HCT116 (cell line): ENCODE measurements at regions not wholly inside any gene's neighbourhood (a gene's known extent, or its start where the extent isn't known, plus 50 kb on each side); places are given as distances from the start of the nearest gene placed in this dataset.

Experiments
- ATAC-seq: fragments of 200-7000 bp; cut with Tn5 transposase; 2 replicates; pipeline ENCODE4 v1.9.1; 2020; ENCODE audit warnings: mild to moderate bottlenecking, moderate library complexity
- BruUV-seq: library from RNA; stranded (reverse); fragments of 400-500 nt; replicated peaks from 2 replicates; lab custom pipeline; 2021; lab: Mats Ljungman, UMichigan
- CTCF ChIA-PET: fragments of 300-600 bp; sonication (Branson Sonifier 250); formaldehyde crosslinking; loops from one replicate; lab custom pipeline; 2021; ENCODE audit warnings: antibody characterized with exemption; lab: Charles Lee
- POLR2A ChIA-PET: fragments of 300-600, 350-600 bp; sonication (Branson Sonifier 250); formaldehyde crosslinking; loops from one replicate; lab custom pipeline; 2021; ENCODE audit warnings: antibody characterized with exemption; lab: Charles Lee
- RAD21 ChIA-PET, 2 experiments: fragments of 300-600 bp; sonication (Branson Sonifier 250); formaldehyde crosslinking; loops; one replicate each; lab custom pipeline; 2023; ENCODE audit warnings: low total read pairs in 2 of 2; ENCODE audit not compliant: uncharacterized antibody in 2 of 2, unreplicated experiment in 2 of 2, low non-redundant PET in 1 of 2; lab: Charles Lee
- DNase-seq: peaks from one replicate; pipeline ENCODE4 v3.0.0-alpha.2; 2010; ENCODE audit warnings: low read depth, low spot score
- H2AFZ ChIP-seq: fragments of 200-600 bp; shearing (Covaris generic), sonication (generic); 2 replicates; pipeline ENCODE4 v1.6.1; 2017; ENCODE audit warnings: low read depth, mixed run types, mixed read lengths, antibody characterized with exemption, low read length; ENCODE audit not compliant: poor library complexity, severe bottlenecking
- H3K27ac ChIP-seq: 2 replicates; pipeline ENCODE4 v1.5.1; 2012; ENCODE audit warnings: low read depth, low read length
- H3K27me3 ChIP-seq: fragments of 200-600 bp; sonication (generic); 2 replicates; pipeline ENCODE4 v1.6.1; 2016; ENCODE audit warnings: mixed run types, low read length, mixed read lengths; ENCODE audit not compliant: insufficient read depth
- H3K36me3 ChIP-seq, 2 experiments: fragments of 200-500 bp in 1 of 2; fragments of 200-600 bp in 1 of 2; sonication (Bioruptor generic) in 1 of 2; sonication (generic) in 1 of 2; 2 replicates each; pipeline versions ENCODE4 v1.5.1 to v1.6.1; 2014 to 2016; ENCODE audit warnings: low read length in 2 of 2, inconsistent platforms in 1 of 2, mixed read lengths in 1 of 2, mixed run types in 1 of 2; ENCODE audit not compliant: insufficient read depth in 2 of 2, control insufficient read depth in 1 of 2
- H3K4me1 ChIP-seq, 2 experiments: fragments of 200-600 bp in 1 of 2; sonication (generic) in 1 of 2; 2 replicates each; pipeline versions ENCODE4 v1.5.1 to v1.6.1; 2012 to 2017; ENCODE audit warnings: low read length in 2 of 2, inconsistent platforms in 1 of 2, mild to moderate bottlenecking in 1 of 2, mixed read lengths in 1 of 2, mixed run types in 1 of 2, moderate library complexity in 1 of 2; ENCODE audit not compliant: insufficient read depth in 2 of 2, control insufficient read depth in 1 of 2
- H3K4me2 ChIP-seq: fragments of 200-600 bp; sonication (generic); 2 replicates; pipeline ENCODE4 v1.6.1; 2017; ENCODE audit warnings: mixed run types, low read length, mixed read lengths
- H3K4me3 ChIP-seq, 2 experiments: fragments of 200-600 bp in 1 of 2; sonication (generic) in 1 of 2; replicated peaks in 1 of 2; 2 replicates each; pipeline ENCODE4 v1.5.1; 2011 to 2016; ENCODE audit warnings: low read length in 2 of 2, control low read depth in 1 of 2, low read depth in 1 of 2, mild to moderate bottlenecking in 1 of 2, mixed read lengths in 1 of 2, mixed run types in 1 of 2
- H3K79me2 ChIP-seq: fragments of 200-600 bp; sonication (generic); 2 replicates; pipeline ENCODE4 v1.6.1; 2017; ENCODE audit warnings: mild to moderate bottlenecking, mixed run types, low read length, moderate library complexity, mixed read lengths; ENCODE audit not compliant: insufficient read depth
- H3K9ac ChIP-seq: fragments of 200-600 bp; sonication (generic); 2 replicates; pipeline ENCODE4 v1.6.1; 2016; ENCODE audit warnings: low read length, mixed read lengths
- H3K9me2 ChIP-seq: fragments of 200-600 bp; sonication (generic), shearing (Covaris generic); 2 replicates; pipeline ENCODE4 v1.6.1; 2017; ENCODE audit warnings: mixed run types, mild to moderate bottlenecking, moderate library complexity; ENCODE audit not compliant: insufficient read depth
- H3K9me3 ChIP-seq, 2 experiments: fragments of 200-500 bp in 1 of 2; fragments of 200-600 bp in 1 of 2; sonication (Bioruptor generic) in 1 of 2; sonication (generic) in 1 of 2; 2 replicates each; pipeline ENCODE4 v1.6.1; 2014 to 2017; ENCODE audit warnings: low read length in 2 of 2, mixed read lengths in 2 of 2, inconsistent platforms in 1 of 2, low read depth in 1 of 2, mild to moderate bottlenecking in 1 of 2, mixed run types in 1 of 2, moderate library complexity in 1 of 2; ENCODE audit not compliant: control insufficient read depth in 1 of 2, insufficient read depth in 1 of 2
- H4K20me1 ChIP-seq: fragments of 200-600 bp; sonication (generic), shearing (Covaris generic); 2 replicates; pipeline ENCODE4 v1.6.1; 2017; ENCODE audit warnings: mixed run types, mild to moderate bottlenecking, moderate library complexity; ENCODE audit not compliant: insufficient read depth
- ATF3 ChIP-seq: IDR thresholded peaks from 2 replicates; pipeline ENCODE4 v1.6.1; 2012
- EGR1 ChIP-seq: IDR thresholded peaks from 2 replicates; pipeline ENCODE4 v1.6.1; 2012; ENCODE audit warnings: low read depth
- EZH2 ChIP-seq: fragments of 200-600 bp; sonication (generic); IDR thresholded peaks from 2 replicates; pipeline ENCODE4 v1.6.1; 2017; ENCODE audit warnings: antibody characterized with exemption, mixed run types
- EZH2phosphoT487 ChIP-seq: fragments of 200-600 bp; IDR thresholded peaks from 2 replicates; pipeline ENCODE4 v1.6.1; 2018; ENCODE audit warnings: antibody characterized with exemption, borderline replicate concordance
- FOSL1 ChIP-seq: IDR thresholded peaks from 2 replicates; pipeline ENCODE4 v1.6.1; 2012; ENCODE audit warnings: low read depth
- JUND ChIP-seq: IDR thresholded peaks from 2 replicates; pipeline ENCODE4 v1.6.1; 2012
- MAX ChIP-seq: IDR thresholded peaks from 2 replicates; pipeline ENCODE4 v1.6.1; 2012
- POLR2AphosphoS5 ChIP-seq: IDR thresholded peaks from 2 replicates; pipeline ENCODE4 v1.6.1; 2011; ENCODE audit warnings: mild to moderate bottlenecking, low read depth, low read length, moderate library complexity
- ZFX ChIP-seq: fragments of 450-650 bp; IDR thresholded peaks from 2 replicates; pipeline ENCODE4 v1.6.1; 2017
- ZNF274 ChIP-seq: fragments of 200-500 bp; sonication (Bioruptor generic); IDR thresholded peaks from 2 replicates; pipeline ENCODE4 v1.6.1; 2014; ENCODE audit warnings: mild to moderate bottlenecking, low read depth, low read length, inconsistent platforms
- intact Hi-C: fragments of 100-400 bp; cut with micrococcal nuclease; formaldehyde crosslinking; loops from 2 replicates; pipeline ENCODE4 v1.10.0; 2022

DNA sequence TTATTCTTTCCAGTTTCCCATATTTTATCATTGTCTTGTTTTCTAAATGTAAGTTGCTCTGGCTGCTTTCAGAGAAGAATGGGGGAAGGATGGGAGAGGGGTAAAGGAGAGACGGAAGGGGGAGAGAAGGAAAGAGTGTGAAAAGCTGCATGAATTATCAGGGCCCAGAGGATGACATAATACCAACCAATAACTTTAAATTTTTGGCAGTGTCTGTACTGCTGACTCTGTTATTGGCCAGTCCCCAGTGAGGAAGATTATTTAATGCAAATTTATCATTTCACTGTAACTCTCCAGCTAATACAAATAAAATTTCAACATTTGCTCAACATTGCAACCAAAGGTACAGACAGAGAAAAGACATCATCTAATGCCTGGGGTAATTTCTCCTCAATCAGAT lies 551.7 kb upstream of the CFAP20DC start (continued):
- no peak for TF ChIP-seq POLR2AphosphoS5
- no peak for TF ChIP-seq EZH2phosphoT487
- TF ChIP-seq ATF3: no peak
- TF ChIP-seq EZH2: no peak
- TF ChIP-seq FOSL1: no peak

GRCh38 chr3:59600631-59601030 lies 550.8 kb upstream of the CFAP20DC start:
- ATAC-seq (no peak), DNase-seq (no peak)
- Histone ChIP-seq H3K9ac (no peak overlapping the region), H3K9me2 (no peaks in the 10 kb centered on the region), H3K9me3 (no peaks in the 10 kb centered on the region), H3K27me3 (peaks cover 25% of the 10 kb centered on the region), H2AFZ (no peak overlapping the region), H3K36me3 (no peaks in the 10 kb centered on the region), H3K79me2 (no peaks in the 10 kb centered on the region), H3K4me1 (no peaks in the 10 kb centered on the region), H3K4me2 (no peak overlapping the region), H3K27ac (no peak overlapping the region), H4K20me1 (no peaks in the 10 kb centered on the region), H3K4me3 (no peak overlapping the region)
- BruUV-seq: no TSS peak
- intact Hi-C loops: no loop called here
- POLR2A ChIA-PET: no interaction called here
- RAD21 ChIA-PET: no interaction called here
- CTCF ChIA-PET: no interaction called here
- no peak for TF ChIP-seq JUND
- no peak for TF ChIP-seq ATF3
- no peak for TF ChIP-seq ZNF274
- no peak for TF ChIP-seq MAX
- no peak for TF ChIP-seq ZFX
- no peak for TF ChIP-seq EGR1
